PFSK-1 (cell line): ENCODE measurements at regions not wholly inside any gene's neighbourhood (a gene's known extent, or its start where the extent isn't known, plus 50 kb on each side); places are given as distances from the start of the nearest gene placed in this dataset.

Source experiments
- FOXP2 ChIP-seq: optimal IDR thresholded peaks from 2 replicates; pipeline ENCODE3; 2011; ENCODE audit warnings: borderline replicate concordance, control low read depth, inconsistent platforms; ENCODE audit not compliant: insufficient read depth; ENCODE audit errors: extremely low read length, extremely low read depth
- POLR2AphosphoS5 ChIP-seq: IDR thresholded peaks from 2 replicates; pipeline ENCODE4 v1.6.1; 2012; ENCODE audit warnings: low read depth, mild to moderate bottlenecking, control low read depth, low read length, moderate library complexity
- SIN3A ChIP-seq: IDR thresholded peaks from 2 replicates; pipeline ENCODE4 v1.6.1; 2012; ENCODE audit warnings: mild to moderate bottlenecking, low read length, moderate library complexity, borderline replicate concordance; ENCODE audit not compliant: insufficient read depth
- TAF1 ChIP-seq: IDR thresholded peaks from 2 replicates; pipeline ENCODE4 v1.6.1; 2012; ENCODE audit warnings: low read length, control low read depth, borderline replicate concordance; ENCODE audit not compliant: insufficient read depth
- TF ChIP-seq, protein P1 (sequence below), 2 experiments: IDR thresholded peaks; 2 replicates each; pipeline versions ENCODE4 v1.6.1 to v1.8.0; 2011 to 2012; ENCODE audit warnings: low read depth in 2 of 2, low read length in 2 of 2, control low read depth in 1 of 2, inconsistent platforms in 1 of 2, mild to moderate bottlenecking in 1 of 2, moderate library complexity in 1 of 2; ENCODE audit not compliant: insufficient read depth in 1 of 2

DNA sequence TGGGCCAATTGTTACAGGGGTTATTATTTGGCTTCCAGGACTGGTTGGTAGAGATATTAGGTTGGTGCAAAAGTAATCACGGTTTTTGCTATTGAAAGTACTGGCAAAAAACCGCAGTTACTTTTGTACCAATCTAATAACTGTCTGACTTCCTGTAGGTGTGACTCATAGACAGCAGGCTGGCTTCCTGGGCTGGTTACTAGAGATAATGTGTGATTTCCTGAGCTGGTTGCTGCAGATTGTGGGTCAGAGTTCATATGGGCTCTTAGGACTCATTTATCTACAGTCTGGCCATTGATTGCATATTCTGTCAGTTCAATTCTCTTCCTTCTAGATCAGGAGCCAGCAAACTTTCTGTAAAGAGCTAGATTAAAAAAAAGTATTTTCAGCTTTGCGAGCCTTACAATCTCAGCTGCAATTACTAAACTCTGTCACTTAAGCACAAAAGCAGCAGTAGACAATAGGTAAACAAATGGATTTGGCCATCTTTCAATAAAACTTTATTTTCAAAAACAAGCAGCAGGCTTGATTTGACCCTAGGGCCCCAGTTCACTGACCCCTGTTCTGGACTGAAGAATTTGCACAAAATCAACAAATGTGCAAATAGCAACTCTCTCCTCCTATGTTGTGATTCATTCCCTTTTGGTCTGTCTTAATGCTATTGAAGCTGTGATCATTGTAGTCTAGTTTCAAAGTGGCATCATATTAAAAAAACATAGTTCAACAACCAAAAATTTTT is 50.8 kb upstream of the BOD1L1 start:
- TF ChIP-seq, protein P1, sequence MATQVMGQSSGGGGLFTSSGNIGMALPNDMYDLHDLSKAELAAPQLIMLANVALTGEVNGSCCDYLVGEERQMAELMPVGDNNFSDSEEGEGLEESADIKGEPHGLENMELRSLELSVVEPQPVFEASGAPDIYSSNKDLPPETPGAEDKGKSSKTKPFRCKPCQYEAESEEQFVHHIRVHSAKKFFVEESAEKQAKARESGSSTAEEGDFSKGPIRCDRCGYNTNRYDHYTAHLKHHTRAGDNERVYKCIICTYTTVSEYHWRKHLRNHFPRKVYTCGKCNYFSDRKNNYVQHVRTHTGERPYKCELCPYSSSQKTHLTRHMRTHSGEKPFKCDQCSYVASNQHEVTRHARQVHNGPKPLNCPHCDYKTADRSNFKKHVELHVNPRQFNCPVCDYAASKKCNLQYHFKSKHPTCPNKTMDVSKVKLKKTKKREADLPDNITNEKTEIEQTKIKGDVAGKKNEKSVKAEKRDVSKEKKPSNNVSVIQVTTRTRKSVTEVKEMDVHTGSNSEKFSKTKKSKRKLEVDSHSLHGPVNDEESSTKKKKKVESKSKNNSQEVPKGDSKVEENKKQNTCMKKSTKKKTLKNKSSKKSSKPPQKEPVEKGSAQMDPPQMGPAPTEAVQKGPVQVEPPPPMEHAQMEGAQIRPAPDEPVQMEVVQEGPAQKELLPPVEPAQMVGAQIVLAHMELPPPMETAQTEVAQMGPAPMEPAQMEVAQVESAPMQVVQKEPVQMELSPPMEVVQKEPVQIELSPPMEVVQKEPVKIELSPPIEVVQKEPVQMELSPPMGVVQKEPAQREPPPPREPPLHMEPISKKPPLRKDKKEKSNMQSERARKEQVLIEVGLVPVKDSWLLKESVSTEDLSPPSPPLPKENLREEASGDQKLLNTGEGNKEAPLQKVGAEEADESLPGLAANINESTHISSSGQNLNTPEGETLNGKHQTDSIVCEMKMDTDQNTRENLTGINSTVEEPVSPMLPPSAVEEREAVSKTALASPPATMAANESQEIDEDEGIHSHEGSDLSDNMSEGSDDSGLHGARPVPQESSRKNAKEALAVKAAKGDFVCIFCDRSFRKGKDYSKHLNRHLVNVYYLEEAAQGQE (IDR thresholded peaks at IDR 0.05; ENCODE audit: insufficient read depth in 1 of 2, low read depth in 2 of 2, low read length in 2 of 2): no peak
- TF ChIP-seq TAF1: no peak

DNA sequence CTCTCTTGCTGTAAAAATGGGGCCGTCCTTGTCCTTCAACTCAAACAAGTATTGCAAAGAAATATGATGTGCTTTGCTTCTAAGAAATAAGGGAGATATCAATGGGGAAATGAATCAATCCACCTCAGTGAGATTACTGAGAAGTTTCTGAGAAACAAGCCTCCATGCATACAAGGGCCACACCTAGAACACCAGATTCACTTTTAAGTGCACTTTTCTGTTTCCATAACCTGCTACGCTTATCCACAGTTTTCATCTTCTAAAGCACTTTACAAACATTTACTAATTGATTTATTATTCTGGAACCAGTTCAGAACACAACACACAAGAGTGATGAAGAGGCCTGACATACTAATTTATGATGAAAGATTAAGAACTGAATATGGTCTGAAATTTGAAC is 54.0 kb upstream of the BOD1L1 start:
- TF ChIP-seq TAF1: no peak
- TF ChIP-seq, protein P1 (IDR thresholded peaks at IDR 0.05; ENCODE audit: insufficient read depth in 1 of 2, low read depth in 2 of 2, low read length in 2 of 2): no peak
- no peak for TF ChIP-seq POLR2AphosphoS5
- TF ChIP-seq FOXP2: no peak
- TF ChIP-seq SIN3A: no peak

DNA sequence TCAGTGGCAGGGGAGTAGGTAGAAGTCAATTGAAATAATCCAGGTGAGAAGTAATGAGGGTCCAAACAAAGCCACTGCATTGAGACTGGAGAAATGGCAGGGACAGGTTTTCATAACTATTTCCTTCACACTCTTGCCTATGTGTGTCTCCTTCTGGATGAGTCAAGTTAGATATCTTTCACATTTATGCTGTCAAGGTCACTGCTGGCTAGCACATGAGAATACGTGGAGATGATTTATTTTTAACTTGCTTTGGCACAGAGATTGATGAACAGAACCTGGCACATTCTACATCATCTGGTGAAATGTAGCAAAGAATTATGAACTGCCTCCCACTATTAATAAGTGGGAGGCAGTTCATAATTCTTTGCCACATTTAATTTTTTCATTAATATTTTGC is 66.7 kb upstream of the BOD1L1 start:
- TF ChIP-seq POLR2AphosphoS5 (no peak), FOXP2 (no peak)

DNA sequence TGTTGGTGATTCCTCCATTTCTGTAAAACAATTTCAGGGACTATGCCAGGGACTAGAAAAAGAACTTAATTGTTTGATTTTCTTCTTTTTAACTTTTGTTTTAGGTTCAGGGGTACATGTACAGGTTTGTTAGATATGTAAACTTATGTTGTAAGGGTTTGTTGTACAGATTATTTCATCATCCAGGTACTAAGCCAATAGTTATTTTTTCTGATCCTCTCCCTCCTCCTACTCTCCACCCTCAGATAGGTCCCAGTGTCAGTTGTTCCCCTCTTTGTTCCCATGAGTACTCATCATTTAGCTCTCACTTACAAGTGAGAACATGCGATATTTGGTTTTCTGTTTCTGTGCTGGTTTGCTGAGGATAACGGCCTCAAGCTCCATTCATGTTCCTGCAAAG is 70.8 kb upstream of the BOD1L1 start:
- TF ChIP-seq TAF1 (no peak), SIN3A (no peak), FOXP2 (no peak), POLR2AphosphoS5 (no peak)

DNA sequence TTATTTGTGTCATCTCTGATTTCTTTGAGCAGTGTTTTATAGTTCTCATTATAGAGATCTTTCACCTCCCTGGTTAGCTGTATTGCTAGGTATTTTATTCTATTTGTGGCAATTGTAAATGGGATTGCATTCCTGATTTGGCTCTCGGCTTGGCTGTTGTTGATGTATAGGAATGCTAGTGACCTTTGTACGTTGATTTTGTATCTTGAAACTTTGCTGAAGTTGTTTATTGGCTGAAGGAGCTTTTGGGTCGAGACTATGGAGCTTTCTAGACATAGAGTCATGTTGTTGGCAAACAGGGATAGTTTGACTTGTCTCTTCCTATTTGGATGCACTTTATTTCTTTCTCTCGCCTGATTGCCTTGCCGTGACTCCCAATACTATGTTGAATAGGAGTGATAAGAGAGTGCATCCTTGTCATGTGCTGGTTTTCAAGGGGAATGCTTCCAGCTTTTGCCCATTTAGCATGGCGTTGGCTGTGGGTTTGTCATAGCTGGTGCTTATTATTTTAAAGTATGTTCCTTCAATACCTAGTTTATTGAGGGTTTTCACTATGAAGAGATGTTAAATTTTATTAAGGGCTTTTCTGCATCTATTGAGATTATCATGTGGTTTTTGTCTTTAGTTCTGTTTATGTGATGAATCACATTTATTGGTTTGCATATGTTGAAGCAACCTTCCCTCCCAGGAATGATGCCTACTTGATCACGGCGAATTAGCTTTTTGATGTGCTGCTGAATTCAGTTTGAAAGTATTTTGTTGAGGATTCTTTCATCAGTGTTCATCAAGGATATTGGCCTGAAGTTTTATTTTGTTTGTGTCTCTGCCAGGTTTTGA is 72.7 kb upstream of the BOD1L1 start:
- TF ChIP-seq SIN3A (no peak), POLR2AphosphoS5 (no peak), TAF1 (no peak), FOXP2 (no peak)
- TF ChIP-seq, protein P1 (IDR thresholded peaks at IDR 0.05; ENCODE audit: insufficient read depth in 1 of 2, low read depth in 2 of 2, low read length in 2 of 2): no peak

DNA sequence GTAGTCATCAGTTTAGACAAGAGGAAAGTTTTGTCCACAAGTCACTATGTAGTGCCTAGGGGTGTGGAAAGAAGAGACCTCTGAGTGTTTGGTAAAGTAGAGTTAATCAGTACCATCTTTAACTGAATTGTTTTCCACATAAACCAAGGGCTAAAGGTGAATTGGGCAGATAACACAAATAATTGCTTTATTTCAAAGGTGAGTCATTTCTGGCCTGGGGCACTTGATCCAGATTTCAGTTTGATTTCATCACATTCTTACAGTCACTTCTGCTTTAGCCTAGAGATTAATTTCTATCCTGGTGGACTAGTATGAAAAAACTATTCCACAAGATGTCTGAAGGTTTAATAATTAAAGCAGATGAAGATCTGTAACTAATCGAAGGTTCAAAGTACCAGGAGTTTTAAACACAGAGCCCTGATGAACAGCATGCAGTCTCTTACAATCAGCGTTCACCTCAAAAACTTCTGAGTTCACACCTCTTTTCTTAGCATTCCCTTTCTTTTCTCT is 74.5 kb upstream of the BOD1L1 start:
- TF ChIP-seq POLR2AphosphoS5: no peak
- no peak for TF ChIP-seq SIN3A
- no peak for TF ChIP-seq FOXP2
- no peak for TF ChIP-seq TAF1
- TF ChIP-seq, protein P1 (IDR thresholded peaks at IDR 0.05; ENCODE audit: insufficient read depth in 1 of 2, low read depth in 2 of 2, low read length in 2 of 2): no peak
